Suprapubic skin (tissue), 3 donors: ENCODE measurements at regions not wholly inside any gene's neighbourhood (a gene's known extent, or its start where the extent isn't known, plus 50 kb on each side); places are given as distances from the start of the nearest gene placed in this dataset.

Source experiments
- EP300 ChIP-seq: sonication (generic); formaldehyde crosslinking; IDR thresholded peaks from one replicate; pipeline ENCODE4 v1.6.1; 2017; ENCODE audit warnings: antibody characterized with exemption
- POLR2A ChIP-seq, 2 donors: fragments of 450-650 bp; IDR thresholded peaks; one replicate each; pipeline ENCODE4 v1.6.1; 2017; ENCODE audit warnings: antibody characterized with exemption in 2 of 2, mild to moderate bottlenecking in 2 of 2, moderate library complexity in 2 of 2
- TF ChIP-seq, protein P1 (sequence below), 2 donors: fragments of 200-600 bp in 1 of 2; fragments of 450-650 bp in 1 of 2; sonication (generic) in 1 of 2; IDR thresholded peaks; one replicate each; pipeline ENCODE4 v1.5.1; 2016 to 2019; ENCODE audit warnings: antibody characterized with exemption in 2 of 2, mild to moderate bottlenecking in 1 of 2, moderate library complexity in 1 of 2

- no peak for TF ChIP-seq POLR2A (IDR thresholded peaks at IDR 0.05)
- no peak for TF ChIP-seq EP300
- TF ChIP-seq, protein P1, sequence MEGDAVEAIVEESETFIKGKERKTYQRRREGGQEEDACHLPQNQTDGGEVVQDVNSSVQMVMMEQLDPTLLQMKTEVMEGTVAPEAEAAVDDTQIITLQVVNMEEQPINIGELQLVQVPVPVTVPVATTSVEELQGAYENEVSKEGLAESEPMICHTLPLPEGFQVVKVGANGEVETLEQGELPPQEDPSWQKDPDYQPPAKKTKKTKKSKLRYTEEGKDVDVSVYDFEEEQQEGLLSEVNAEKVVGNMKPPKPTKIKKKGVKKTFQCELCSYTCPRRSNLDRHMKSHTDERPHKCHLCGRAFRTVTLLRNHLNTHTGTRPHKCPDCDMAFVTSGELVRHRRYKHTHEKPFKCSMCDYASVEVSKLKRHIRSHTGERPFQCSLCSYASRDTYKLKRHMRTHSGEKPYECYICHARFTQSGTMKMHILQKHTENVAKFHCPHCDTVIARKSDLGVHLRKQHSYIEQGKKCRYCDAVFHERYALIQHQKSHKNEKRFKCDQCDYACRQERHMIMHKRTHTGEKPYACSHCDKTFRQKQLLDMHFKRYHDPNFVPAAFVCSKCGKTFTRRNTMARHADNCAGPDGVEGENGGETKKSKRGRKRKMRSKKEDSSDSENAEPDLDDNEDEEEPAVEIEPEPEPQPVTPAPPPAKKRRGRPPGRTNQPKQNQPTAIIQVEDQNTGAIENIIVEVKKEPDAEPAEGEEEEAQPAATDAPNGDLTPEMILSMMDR (IDR thresholded peaks at IDR 0.05): no peak
Measured at GRCh38 chr14:53458368-53458814, 305.3 kb upstream of the DDHD1 start.
